PFSK-1 (cell line): ENCODE measurements at regions not wholly inside any gene's neighbourhood (a gene's known extent, or its start where the extent isn't known, plus 50 kb on each side); places are given as distances from the start of the nearest gene placed in this dataset.

Experiments
- POLR2AphosphoS5 ChIP-seq: IDR thresholded peaks from 2 replicates; pipeline ENCODE4 v1.6.1; 2012; ENCODE audit warnings: low read depth, mild to moderate bottlenecking, control low read depth, low read length, moderate library complexity
- TAF1 ChIP-seq: IDR thresholded peaks from 2 replicates; pipeline ENCODE4 v1.6.1; 2012; ENCODE audit warnings: low read length, control low read depth, borderline replicate concordance; ENCODE audit not compliant: insufficient read depth

DNA sequence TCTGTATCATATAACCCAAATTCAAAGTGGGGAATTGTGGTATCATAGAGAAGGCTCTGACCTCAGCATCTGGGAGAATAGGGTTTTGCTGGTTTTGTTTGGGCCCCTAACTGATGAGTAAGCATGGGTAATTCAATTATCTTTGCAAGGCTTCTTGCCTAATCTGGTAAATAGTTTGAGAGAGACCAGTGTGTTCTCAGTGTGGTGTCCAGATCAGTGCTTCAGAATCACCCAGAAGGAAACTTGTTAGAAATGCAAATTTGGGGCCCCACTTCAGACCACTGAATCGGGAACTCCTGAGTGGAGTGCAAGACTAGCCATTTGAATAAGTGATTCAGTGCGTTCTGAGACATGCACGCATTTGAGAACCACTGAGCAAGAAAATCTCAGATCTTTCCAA lies 282.7 kb downstream of the EPHA4 start:
- no peak for TF ChIP-seq POLR2AphosphoS5
- TF ChIP-seq TAF1: no peak
